HL-60 (cell line): ENCODE measurements at regions not wholly inside any gene's neighbourhood (a gene's known extent, or its start where the extent isn't known, plus 50 kb on each side); places are given as distances from the start of the nearest gene placed in this dataset.

Experiments
- GABPA ChIP-seq: IDR thresholded peaks from 2 replicates; pipeline ENCODE4 v1.6.1; 2012; ENCODE audit warnings: low read depth
- POLR2AphosphoS5 ChIP-seq: IDR thresholded peaks from 2 replicates; pipeline ENCODE4 v1.6.1; 2012; ENCODE audit warnings: low read depth
- TF ChIP-seq, protein P1 (sequence below): IDR thresholded peaks from one replicate; pipeline ENCODE4 v1.5.1; 2011; ENCODE audit warnings: low read length, control low read depth, inconsistent platforms; ENCODE audit not compliant: insufficient read depth
- TF ChIP-seq, protein P2 (sequence below): IDR thresholded peaks from 2 replicates; pipeline ENCODE4 v1.6.1; 2012; ENCODE audit warnings: low read depth; ENCODE audit not compliant: insufficient replicate concordance

DNA sequence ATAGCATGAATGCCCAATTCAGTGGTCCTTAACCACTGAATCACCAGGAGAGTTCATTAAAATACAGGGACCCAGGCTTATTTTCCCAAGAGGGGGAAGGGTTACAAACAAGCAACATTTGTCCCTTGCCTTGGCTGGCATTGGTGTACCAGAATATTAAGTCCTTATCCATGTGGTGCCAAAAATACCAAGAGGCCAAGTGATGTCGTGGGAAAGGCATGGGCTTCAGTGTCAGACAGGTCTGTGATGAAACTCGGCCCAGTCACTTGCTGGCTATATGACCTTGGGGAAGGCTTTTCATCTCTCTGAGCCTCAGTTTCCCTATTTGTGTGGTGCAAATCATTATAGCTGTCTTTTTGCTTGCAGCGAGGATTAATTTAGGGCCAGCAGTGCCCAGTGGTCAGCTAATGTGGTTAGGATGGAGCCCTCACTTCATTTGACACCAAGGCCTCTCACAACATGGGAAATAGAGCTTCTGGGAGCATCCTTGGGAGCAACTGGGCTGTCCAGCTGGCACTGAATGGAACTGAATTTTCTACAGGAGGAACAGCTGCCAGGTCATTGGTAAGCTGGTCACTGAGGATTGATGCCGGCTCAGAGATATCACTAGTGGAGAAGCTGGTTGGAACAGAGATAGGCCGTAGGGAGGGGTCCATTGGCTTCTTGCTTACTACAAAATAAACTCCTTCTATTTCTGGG, 77.2 kb upstream of the PPP2R5A start:
- TF ChIP-seq, protein P1, sequence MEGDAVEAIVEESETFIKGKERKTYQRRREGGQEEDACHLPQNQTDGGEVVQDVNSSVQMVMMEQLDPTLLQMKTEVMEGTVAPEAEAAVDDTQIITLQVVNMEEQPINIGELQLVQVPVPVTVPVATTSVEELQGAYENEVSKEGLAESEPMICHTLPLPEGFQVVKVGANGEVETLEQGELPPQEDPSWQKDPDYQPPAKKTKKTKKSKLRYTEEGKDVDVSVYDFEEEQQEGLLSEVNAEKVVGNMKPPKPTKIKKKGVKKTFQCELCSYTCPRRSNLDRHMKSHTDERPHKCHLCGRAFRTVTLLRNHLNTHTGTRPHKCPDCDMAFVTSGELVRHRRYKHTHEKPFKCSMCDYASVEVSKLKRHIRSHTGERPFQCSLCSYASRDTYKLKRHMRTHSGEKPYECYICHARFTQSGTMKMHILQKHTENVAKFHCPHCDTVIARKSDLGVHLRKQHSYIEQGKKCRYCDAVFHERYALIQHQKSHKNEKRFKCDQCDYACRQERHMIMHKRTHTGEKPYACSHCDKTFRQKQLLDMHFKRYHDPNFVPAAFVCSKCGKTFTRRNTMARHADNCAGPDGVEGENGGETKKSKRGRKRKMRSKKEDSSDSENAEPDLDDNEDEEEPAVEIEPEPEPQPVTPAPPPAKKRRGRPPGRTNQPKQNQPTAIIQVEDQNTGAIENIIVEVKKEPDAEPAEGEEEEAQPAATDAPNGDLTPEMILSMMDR, result no peak
- TF ChIP-seq POLR2AphosphoS5 (no peak), GABPA (no peak)
- TF ChIP-seq, protein P2, sequence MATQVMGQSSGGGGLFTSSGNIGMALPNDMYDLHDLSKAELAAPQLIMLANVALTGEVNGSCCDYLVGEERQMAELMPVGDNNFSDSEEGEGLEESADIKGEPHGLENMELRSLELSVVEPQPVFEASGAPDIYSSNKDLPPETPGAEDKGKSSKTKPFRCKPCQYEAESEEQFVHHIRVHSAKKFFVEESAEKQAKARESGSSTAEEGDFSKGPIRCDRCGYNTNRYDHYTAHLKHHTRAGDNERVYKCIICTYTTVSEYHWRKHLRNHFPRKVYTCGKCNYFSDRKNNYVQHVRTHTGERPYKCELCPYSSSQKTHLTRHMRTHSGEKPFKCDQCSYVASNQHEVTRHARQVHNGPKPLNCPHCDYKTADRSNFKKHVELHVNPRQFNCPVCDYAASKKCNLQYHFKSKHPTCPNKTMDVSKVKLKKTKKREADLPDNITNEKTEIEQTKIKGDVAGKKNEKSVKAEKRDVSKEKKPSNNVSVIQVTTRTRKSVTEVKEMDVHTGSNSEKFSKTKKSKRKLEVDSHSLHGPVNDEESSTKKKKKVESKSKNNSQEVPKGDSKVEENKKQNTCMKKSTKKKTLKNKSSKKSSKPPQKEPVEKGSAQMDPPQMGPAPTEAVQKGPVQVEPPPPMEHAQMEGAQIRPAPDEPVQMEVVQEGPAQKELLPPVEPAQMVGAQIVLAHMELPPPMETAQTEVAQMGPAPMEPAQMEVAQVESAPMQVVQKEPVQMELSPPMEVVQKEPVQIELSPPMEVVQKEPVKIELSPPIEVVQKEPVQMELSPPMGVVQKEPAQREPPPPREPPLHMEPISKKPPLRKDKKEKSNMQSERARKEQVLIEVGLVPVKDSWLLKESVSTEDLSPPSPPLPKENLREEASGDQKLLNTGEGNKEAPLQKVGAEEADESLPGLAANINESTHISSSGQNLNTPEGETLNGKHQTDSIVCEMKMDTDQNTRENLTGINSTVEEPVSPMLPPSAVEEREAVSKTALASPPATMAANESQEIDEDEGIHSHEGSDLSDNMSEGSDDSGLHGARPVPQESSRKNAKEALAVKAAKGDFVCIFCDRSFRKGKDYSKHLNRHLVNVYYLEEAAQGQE, result no peak
